Keratinocyte (primary cell): ENCODE measurements at regions not wholly inside any gene's neighbourhood (a gene's known extent, or its start where the extent isn't known, plus 50 kb on each side); places are given as distances from the start of the nearest gene placed in this dataset.

Experiments
- DNase-seq: peaks from one replicate; pipeline ENCODE4 v3.0.0-alpha.2; 2011; ENCODE audit warnings: low read depth, missing footprints, low spot score
- FAIRE-seq: peaks from 2 replicates; lab custom pipeline; 2011; peaks lifted over from hg19 to GRCh38; lab: Jason Lieb, UNC
- H2AFZ ChIP-seq: 2 replicates; pipeline ENCODE4 v1.6.0; 2012; ENCODE audit warnings: low read length, control low read depth, inconsistent platforms; ENCODE audit not compliant: control insufficient read depth
- H3K27ac ChIP-seq: 2 replicates; pipeline ENCODE4 v1.5.1; 2011; ENCODE audit warnings: low read length; ENCODE audit not compliant: control insufficient read depth, insufficient read depth
- H3K27me3 ChIP-seq: 3 replicates; pipeline ENCODE4 v1.6.0; 2011; ENCODE audit warnings: low read length; ENCODE audit not compliant: control insufficient read depth, insufficient read depth; ENCODE audit errors: extremely low read depth
- H3K36me3 ChIP-seq, 2 experiments: 2 replicates in 1 of 2; 3 replicates in 1 of 2; pipeline ENCODE4 v1.5.1; 2011; ENCODE audit warnings: low read length in 2 of 2, mild to moderate bottlenecking in 1 of 2; ENCODE audit not compliant: control insufficient read depth in 2 of 2, insufficient read depth in 2 of 2; ENCODE audit errors: extremely low read depth in 1 of 2
- H3K4me1 ChIP-seq: 3 replicates; pipeline ENCODE4 v1.5.1; 2011; ENCODE audit warnings: low read length; ENCODE audit not compliant: control insufficient read depth, insufficient read depth; ENCODE audit errors: extremely low read depth
- H3K4me2 ChIP-seq: 3 replicates; pipeline ENCODE4 v1.6.0; 2011; ENCODE audit warnings: low read depth, low read length; ENCODE audit not compliant: control insufficient read depth, insufficient read depth; ENCODE audit errors: extremely low read depth
- H3K4me3 ChIP-seq, 3 experiments: fragments of 200-600 bp in 1 of 3; sonication (generic) in 1 of 3; 2 replicates in 2 of 3; 3 replicates in 1 of 3; pipeline ENCODE4 v1.5.1; 2011 to 2016; ENCODE audit warnings: low read length in 3 of 3, mild to moderate bottlenecking in 3 of 3, control low read depth in 2 of 3, inconsistent platforms in 1 of 3, low read depth in 1 of 3, mixed read lengths in 1 of 3, mixed run types in 1 of 3, moderate library complexity in 1 of 3; ENCODE audit not compliant: control insufficient read depth in 2 of 3, insufficient read depth in 2 of 3; ENCODE audit errors: extremely low read depth in 1 of 3
- H3K79me2 ChIP-seq: 2 replicates; pipeline ENCODE4 v1.6.0; 2012; ENCODE audit warnings: low read length; ENCODE audit not compliant: control insufficient read depth, insufficient read depth
- H3K9ac ChIP-seq: 3 replicates; pipeline ENCODE4 v1.6.0; 2011; ENCODE audit warnings: low read length; ENCODE audit not compliant: control insufficient read depth, insufficient read depth; ENCODE audit errors: extremely low read depth
- H3K9me1 ChIP-seq: 3 replicates; pipeline ENCODE4 v1.6.0; 2011; ENCODE audit warnings: low read length; ENCODE audit not compliant: control insufficient read depth, insufficient read depth; ENCODE audit errors: extremely low read depth
- H3K9me3 ChIP-seq: 2 replicates; pipeline ENCODE4 v1.5.1; 2012; ENCODE audit warnings: low read depth, low read length; ENCODE audit not compliant: control insufficient read depth
- H4K20me1 ChIP-seq: 3 replicates; pipeline ENCODE4 v1.6.0; 2011; ENCODE audit warnings: low read length; ENCODE audit not compliant: control insufficient read depth, insufficient read depth; ENCODE audit errors: extremely low read depth
- CTCF ChIP-seq, 3 experiments: IDR thresholded peaks in 1 of 3; conservative IDR thresholded peaks in 1 of 3; optimal IDR thresholded peaks in 1 of 3; 2 replicates in 2 of 3; 3 replicates in 1 of 3; pipeline versions ENCODE3 to v1.5.1; 2011; ENCODE audit warnings: low read length in 3 of 3, mild to moderate bottlenecking in 3 of 3, moderate library complexity in 2 of 3, control low read depth in 1 of 3, inconsistent platforms in 1 of 3; ENCODE audit not compliant: insufficient read depth in 2 of 3; ENCODE audit errors: extremely low read depth in 1 of 3
- EZH2 ChIP-seq: IDR thresholded peaks from one replicate; pipeline ENCODE4 v1.6.1; 2012; ENCODE audit warnings: inconsistent platforms, mild to moderate bottlenecking, low read length, moderate library complexity
- dilution Hi-C: fragments of 300-500 bp; cut with MboI; formaldehyde crosslinking; loops from one replicate; pipeline ENCODE4 v1.7.0; 2020; ENCODE audit warnings: low sequenced_read_pairs; ENCODE audit not compliant: extremely low pct_ligation_motif_present

GRCh38 chr6:125670568-125670967 lies 78.9 kb upstream of the HEY2 start:
- Histone ChIP-seq H4K20me1 (no peaks in the 10 kb centered on the region), H3K4me1 (no peaks in the 10 kb centered on the region), H3K36me3 (no peaks in the 10 kb centered on the region), H3K27me3 (no peaks in the 10 kb centered on the region), H3K27ac (no peak overlapping the region), H3K4me3 (no peak overlapping the region), H3K4me2 (no peak overlapping the region), H3K9me3 (no peaks in the 10 kb centered on the region), H3K79me2 (no peaks in the 10 kb centered on the region), H2AFZ (no peak overlapping the region), H3K9me1 (no peaks in the 10 kb centered on the region), H3K9ac (no peak overlapping the region)
- no peak for DNase-seq
- dilution Hi-C loops = no loop called here
- FAIRE-seq = no peak
- TF ChIP-seq CTCF (optimal IDR thresholded peaks at IDR 0.05 in 1 of 3, IDR thresholded peaks at IDR 0.05 in 1 of 3, conservative IDR thresholded peaks at IDR 0.05 in 1 of 3; ENCODE audit: extremely low read depth in 1 of 3, insufficient read depth in 2 of 3, low read length in 3 of 3) = no peak
- no peak for TF ChIP-seq EZH2

DNA sequence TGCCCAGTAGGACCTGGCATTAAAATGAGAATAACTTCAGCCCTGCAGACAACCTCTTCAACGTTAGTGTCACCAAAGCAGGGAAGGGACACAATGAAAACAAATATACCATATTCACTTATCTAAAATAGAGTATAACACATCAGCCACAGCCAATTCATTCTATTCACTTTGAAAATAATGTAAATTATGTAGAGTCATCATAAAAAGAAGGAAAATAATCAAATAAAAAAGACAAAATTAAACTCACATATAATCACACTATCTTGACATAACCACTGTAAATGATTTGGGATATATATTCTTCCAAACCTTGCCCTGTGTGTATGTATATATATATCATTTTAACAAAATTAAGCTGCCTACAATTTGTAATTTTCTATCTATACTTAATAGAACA lies 78.1 kb upstream of the HEY2 start:
- dilution Hi-C loops = no loop called here
- H3K4me1 ChIP-seq = no peaks in the 10 kb centered on the region
- no peak for FAIRE-seq
- H3K9me1 ChIP-seq = no peaks in the 10 kb centered on the region
- no peak overlapping the region for H2AFZ ChIP-seq
- H4K20me1 ChIP-seq = no peaks in the 10 kb centered on the region
- H3K79me2 ChIP-seq = no peaks in the 10 kb centered on the region
- H3K9me3 ChIP-seq = no peaks in the 10 kb centered on the region
- no peak overlapping the region for H3K4me2 ChIP-seq
- H3K27ac ChIP-seq = no peak overlapping the region
- no peak overlapping the region for H3K9ac ChIP-seq
- H3K4me3 ChIP-seq = no peak overlapping the region
- DNase-seq = no peak
- TF ChIP-seq EZH2 (no peak), CTCF (optimal IDR thresholded peaks at IDR 0.05 in 1 of 3, IDR thresholded peaks at IDR 0.05 in 1 of 3, conservative IDR thresholded peaks at IDR 0.05 in 1 of 3; ENCODE audit: extremely low read depth in 1 of 3, insufficient read depth in 2 of 3, low read length in 3 of 3) (no peak)
- no peaks in the 10 kb centered on the region for H3K36me3 ChIP-seq
- H3K27me3 ChIP-seq = no peaks in the 10 kb centered on the region
